Stimulated activated naive CD8-positive, alpha-beta T cell treated with anti-CD3 and anti-CD28 coated beads, Interleukin-15, Interleukin-2, amounts not matched to agents 100 U/mL and 50 U/mL, for 24 hours (primary cell): ENCODE measurements at regions not wholly inside any gene's neighbourhood (a gene's known extent, or its start where the extent isn't known, plus 50 kb on each side); places are given as distances from the start of the nearest gene placed in this dataset.
"Not testable (repeated sequence)": the region's sequence is repeated elsewhere in the genome, so short reads cannot be mapped to it uniquely, and the experiment has no call there.

Source experiments
- ATAC-seq: fragments of 150-1000 bp; cut with Tn5 transposase; one replicate; pipeline ENCODE4 v1.10.0; 2021
- DNase-seq: peaks from one replicate; pipeline ENCODE4 v3.0.0; 2021

DNA sequence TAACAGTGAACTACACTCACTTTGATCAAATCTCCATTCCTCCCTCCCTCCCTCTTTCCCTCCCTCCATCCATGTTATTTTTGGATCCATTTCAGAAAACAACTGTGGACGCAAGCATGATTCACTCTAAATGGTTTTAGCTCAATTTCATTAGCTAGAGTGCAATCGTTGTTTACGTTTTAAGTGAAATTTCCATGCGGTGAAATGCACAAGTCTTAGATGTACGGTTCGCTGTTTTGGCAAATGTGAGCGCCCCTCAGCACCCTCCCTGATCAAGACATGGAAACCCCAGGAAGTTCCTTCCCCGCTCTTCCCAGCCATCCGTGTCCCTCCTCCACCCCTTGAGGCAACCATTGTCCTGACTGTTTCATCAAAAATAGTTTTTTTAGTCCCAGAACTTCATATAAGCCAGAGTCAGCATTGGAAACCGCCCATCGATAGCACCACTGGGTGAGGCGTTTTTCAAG is 206.3 kb downstream of the NPIPB11 start:
- not testable (repeated sequence) for DNase-seq, ATAC-seq

DNA sequence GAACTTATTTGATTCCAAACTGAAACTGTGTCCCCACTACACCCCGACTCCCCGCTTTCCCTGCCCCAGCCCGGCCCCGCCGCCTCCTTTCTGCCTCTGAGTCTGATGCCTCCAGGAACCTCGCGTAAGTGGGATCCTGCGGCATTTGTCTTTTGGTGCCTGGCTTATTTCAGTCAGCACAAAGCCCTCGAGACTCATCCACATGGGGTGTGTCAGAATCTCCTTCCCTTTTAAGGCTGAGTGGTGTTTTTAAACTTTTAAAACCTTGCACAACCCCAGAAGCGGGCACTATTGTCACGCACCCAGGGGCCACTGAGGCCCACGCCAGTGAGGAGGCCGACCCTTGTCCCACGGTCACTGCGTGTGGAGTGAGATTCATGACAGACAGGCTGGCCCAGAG is 206.9 kb downstream of the NPIPB11 start:
- DNase-seq, ATAC-seq: not testable (repeated sequence)

DNA sequence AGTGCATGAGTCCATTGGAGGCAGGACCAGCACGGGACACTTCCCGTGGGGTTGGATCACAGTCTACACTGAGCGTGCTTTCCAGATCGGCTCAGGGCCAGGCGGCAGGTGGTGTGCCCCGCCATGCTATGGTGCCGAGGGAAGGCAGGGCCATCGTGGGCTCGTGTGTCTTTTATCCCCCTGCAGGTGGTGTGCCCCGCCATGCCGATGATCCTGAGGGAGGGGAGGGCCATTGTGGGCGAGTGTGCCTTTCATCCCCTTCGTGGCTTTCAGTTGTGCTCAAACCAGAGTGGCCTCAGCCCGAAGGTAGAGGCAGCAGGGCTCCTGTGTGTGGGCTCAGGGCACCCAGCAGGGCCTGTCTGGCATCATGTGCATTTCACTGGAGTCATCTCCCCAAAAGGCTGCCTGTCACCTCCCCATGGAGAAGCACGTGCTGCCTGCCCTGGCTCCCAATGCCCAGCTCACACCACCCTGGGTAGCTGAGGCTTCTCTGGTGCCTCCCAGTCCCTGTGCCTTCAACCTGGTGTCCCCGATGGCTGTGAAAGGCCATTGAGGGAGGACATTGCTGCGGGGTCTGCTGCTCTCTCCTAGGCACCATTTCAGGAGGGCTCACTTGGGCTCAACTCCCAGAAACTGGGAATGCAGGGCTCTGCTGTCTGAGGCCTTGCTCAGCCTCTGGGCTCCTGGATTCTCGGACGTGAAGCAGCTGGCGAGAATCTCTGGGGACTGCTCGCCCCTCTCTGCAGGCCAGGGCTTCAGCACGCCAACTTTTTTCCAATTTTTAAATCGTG is 207.6 kb downstream of the NPIPB11 start:
- ATAC-seq: peak; percentile 36
- DNase-seq: no peak

DNA sequence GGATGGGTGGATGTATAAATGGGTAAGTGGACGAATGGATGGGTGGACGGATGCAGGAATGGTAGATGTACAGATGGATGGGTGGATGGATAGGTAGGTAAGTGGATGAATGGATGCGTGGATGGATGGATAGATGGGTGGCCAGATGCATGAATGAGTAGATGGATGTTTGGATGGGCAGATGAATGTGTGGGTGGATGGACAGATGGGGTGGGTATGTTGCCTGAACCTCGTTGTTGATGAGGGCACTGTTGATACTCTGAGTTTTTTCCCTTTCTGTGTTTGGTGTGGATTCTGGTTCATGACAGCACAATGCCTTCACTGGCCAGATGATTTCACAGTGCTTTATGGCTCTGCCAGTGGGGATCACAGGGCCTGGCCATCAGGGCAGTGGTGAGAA is 208.3 kb downstream of the NPIPB11 start:
- ATAC-seq (no peak), DNase-seq (no peak)

DNA sequence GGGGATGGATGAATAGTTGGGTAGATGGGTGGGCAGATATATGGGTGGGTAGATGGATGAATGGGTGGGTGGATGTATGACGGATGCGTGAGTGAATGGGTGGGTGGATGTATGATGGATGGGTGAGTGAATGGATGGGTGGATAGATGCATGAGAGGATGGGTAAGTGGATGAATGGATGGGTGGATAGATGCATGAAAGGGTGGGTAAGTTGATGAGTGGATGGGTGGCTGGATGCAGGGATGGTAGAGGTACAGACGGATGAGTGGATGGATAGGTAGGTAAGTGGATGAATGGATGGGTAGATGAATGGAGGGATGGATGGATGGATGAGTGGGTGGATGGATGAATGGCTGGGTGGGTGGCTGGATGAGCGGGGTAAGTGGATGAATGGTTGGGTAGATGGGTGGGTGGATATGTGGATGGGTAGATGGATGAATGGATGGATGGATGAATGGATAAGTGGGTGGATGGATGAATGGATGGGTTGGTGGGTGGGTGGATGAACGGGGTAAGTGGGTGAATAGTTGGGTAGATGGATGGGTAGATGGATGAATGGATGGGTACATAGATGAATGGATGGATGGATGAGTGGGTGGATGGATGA is 208.9 kb downstream of the NPIPB11 start:
- ATAC-seq, DNase-seq: not testable (repeated sequence)

DNA sequence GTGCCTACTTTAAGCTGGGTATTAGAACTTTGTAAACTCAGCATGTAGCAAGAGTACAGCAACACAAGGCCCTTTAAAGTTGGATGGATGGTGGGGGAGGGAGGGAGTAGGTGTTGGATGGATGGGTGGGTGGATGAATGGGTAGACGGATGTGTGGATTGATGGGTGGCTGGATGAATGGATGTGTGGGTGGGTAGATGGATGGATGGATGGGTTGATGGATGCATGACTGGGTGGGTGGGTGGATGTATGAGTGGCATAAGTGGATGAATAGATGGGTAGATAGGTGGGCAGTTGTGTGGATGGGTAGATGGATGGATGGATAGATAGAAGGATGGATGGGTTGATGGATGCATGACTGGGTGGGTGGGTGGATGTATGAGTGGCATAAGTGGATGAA is 209.8 kb downstream of the NPIPB11 start:
- ATAC-seq, DNase-seq: not testable (repeated sequence)

- not testable (repeated sequence) for ATAC-seq, DNase-seq
These were observed 210.4 kb downstream of the LAT start for GRCh38 chr16:29195116-29195872.

DNA sequence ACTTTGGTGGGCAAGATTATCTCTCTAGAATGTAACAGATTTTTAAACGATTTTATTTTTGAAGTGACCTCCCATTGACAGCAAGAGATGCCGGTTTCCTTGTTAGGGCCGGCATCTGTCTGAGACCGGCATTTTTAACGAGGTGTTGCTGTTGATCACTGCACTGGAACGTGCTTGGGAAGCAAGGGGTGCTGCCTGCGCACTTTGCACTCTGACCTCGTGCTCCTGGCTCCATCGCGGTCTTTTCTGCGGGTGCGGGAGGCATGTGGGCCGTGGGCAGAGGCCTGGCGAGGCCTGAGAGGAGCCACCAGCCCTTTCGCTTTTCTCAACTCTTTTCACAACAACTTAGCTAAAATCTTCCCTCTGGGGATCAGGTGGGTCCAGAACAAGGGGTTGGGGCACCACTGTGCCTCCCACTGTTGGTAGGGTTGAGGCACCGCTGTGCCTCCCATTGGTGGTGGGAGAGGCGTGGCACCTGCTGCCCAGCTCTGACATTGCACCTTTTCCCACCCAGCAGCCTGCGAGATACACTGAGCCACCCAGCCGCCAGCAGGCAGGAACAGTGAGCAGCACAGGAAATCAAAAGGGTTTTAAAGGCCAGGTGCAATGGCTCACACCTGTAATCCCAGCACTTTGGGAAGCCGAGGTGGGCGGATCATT is 209.5 kb downstream of the LAT start:
- not testable (repeated sequence) for ATAC-seq, DNase-seq

DNA sequence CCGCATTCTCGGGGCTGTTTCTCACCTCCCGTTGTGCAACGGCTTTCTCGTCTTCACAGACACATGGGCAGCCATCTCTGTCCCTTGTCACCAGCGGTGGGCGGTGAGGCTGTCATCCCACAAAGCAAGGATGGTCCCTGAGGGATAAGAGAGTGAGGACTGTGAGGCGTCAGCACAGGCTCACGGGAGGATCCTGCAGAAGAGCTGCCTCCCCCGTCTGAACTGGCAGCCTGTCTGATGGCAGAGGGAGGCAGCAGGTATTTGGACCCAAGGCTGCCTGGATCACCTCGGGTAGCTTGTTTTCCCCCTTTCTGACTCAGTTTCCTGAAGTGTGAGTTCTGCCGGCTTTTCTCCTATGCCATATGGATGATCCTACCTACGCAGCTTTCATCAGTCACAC is 208.8 kb downstream of the LAT start:
- not testable (repeated sequence) for ATAC-seq, DNase-seq

- DNase-seq, ATAC-seq: not testable (repeated sequence)
These were observed 208.4 kb downstream of the LAT start for GRCh38 chr16:29193248-29193574.

- DNase-seq: peak; percentile 7
- ATAC-seq: no peak
These were observed 207.7 kb downstream of the LAT start for GRCh38 chr16:29192329-29193247.

DNA sequence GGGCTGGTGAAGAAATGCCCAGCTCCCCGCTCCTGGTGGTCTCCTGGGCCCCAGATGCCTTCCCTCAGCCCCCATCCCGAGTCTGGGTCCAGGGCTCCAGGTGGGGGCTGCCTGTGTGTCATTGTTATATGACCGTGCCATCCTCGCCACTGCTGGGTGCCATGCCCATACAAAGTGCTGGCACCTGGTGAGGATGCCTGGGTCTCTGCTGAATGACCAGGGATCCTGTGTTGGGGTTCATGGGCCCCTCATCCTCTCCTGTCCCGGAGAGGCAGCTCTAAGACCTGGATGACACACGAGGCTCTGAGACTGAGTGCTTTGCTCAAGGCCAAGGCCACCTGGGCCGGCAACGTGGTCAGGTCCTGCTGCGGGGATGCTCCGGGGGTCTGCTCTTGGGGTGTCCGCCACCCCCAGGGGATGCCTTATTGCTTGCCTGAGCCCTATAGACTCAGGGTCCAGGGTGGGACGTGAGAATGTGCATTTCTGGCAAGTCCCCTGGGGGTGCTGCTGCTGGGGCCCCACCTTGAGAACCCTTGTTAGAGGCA is 206.9 kb downstream of the LAT start:
- not testable (repeated sequence) for DNase-seq, ATAC-seq

GRCh38 chr16:29190553-29191431 is 205.9 kb downstream of the LAT start:
- not testable (repeated sequence) for DNase-seq, ATAC-seq

DNA sequence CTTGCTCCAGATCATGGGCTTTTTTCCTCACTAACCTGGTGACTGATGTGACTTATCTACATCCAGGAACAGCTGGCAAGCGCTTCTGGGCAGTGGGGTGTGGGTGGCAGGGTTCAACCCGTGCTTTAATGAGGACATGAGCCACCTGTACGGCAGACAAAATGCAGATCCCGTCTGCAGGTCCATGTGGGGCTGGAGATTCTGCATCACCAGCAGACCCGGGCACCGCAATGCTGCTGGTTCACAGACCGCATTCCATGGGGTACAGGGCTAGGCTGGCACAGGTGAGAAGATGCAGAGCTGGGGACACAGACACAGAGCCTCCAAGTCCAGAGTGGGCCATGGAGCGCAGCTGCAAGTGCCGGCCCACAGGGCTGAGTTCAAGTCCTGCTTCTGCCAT is 204.0 kb downstream of the LAT start:
- not testable (repeated sequence) for ATAC-seq, DNase-seq

GRCh38 chr16:29186306-29187220 is 201.7 kb downstream of the LAT start:
- ATAC-seq: not testable (repeated sequence)

GRCh38 chr16:29185872-29186271 is 201.0 kb downstream of the LAT start:
- ATAC-seq, DNase-seq: not testable (repeated sequence)

More at GRCh38 chr16:29186306-29187220, 201.7 kb downstream of the LAT start:
- not testable (repeated sequence) for DNase-seq

DNA sequence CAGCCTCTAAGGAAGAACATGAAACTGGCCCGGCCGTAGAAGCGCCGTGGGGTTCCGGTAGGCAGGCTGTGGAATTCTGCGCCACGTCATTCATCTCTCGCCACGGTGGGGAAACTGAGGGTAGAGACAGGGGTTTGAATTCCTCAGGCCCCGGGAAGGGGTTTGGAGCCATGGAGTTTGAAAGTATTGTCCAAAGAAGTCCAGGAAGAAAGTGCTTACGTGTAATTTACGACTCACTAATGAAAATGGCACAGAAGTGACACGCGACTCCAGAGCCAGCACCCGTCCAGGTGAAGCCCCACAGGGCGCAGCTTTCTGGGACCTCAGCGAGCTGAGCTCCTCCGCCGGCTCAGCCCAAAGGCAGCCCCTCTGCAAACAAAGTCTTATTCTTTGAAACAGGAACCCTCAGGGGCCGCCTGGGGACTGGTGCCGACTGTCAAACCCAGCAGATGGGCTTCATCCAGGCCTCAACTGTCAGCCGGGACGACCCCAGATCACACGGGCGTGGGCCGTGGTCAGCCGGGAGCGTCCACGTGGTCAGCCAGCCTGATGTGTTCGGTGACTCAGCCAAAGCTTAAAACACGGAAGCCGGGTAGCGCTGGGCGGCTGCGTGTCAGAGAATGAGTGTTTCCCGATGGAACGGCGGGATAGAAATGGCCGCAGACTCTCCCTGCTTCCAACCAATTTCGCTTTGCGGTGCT is 200.0 kb downstream of the LAT start:
- ATAC-seq: not testable (repeated sequence)

More for the DNA sequence above, 200.0 kb downstream of the LAT start:
- DNase-seq: not testable (repeated sequence)
